HepG2 (cell line): ENCODE measurements at regions not wholly inside any gene's neighbourhood (a gene's known extent, or its start where the extent isn't known, plus 50 kb on each side); places are given as distances from the start of the nearest gene placed in this dataset.

Experiments used
- ATAC-seq: fragments of 200-7000 bp; cut with Tn5 transposase; 3 replicates; pipeline ENCODE4 v1.9.1; 2020; ENCODE audit warnings: mild to moderate bottlenecking, moderate library complexity
- BruUV-seq: library from RNA; stranded (reverse); fragments of 400-500 nt; replicated peaks from 2 replicates; lab custom pipeline; 2021; lab: Mats Ljungman, UMichigan
- CTCF ChIA-PET: fragments of 300-600 bp; formaldehyde crosslinking; extraction: SDS; loops from one replicate; lab custom pipeline; 2021; ENCODE audit warnings: low total read pairs, inconsistent platforms, low intra/inter-chr PET ratio; lab: Yijun Ruan, JAX
- POLR2A ChIA-PET: fragments of 350-600 bp; sonication (Branson Sonifier 250); formaldehyde crosslinking; loops from one replicate; lab custom pipeline; 2020; ENCODE audit warnings: antibody characterized with exemption, inconsistent platforms; lab: Yijun Ruan, JAX
- DNase-seq: peaks from one replicate; pipeline ENCODE4 v3.0.0-alpha.2; 2015; ENCODE audit warnings: low spot score
- FAIRE-seq: peaks from 3 replicates; lab custom pipeline; 2011; peaks lifted over from hg19 to GRCh38; lab: Jason Lieb, UNC
- H2AFZ ChIP-seq: one replicate; pipeline ENCODE4 v1.6.1; 2011; ENCODE audit warnings: low read length, inconsistent platforms
- H3K27ac ChIP-seq: fragments of 300-600 bp; 3 replicates; pipeline ENCODE4 v1.8.0; 2011; ENCODE audit warnings: mixed run types, mild to moderate bottlenecking, mixed read lengths, low read length, inconsistent platforms; ENCODE audit not compliant: insufficient read depth; ENCODE audit errors: extremely low read length
- H3K27me3 ChIP-seq, 2 experiments: fragments of 200-600 bp in 1 of 2; 2 replicates in 1 of 2; 3 replicates in 1 of 2; pipeline versions ENCODE4 v1.6.0 to v1.8.0; 2011; ENCODE audit warnings: low read length in 2 of 2, mild to moderate bottlenecking in 2 of 2, moderate library complexity in 2 of 2, inconsistent platforms in 1 of 2; ENCODE audit not compliant: insufficient read depth in 2 of 2, control insufficient read depth in 1 of 2
- H3K36me3 ChIP-seq, 2 experiments: fragments of 200-600 bp in 1 of 2; replicated peaks in 1 of 2; 2 replicates in 1 of 2; 3 replicates in 1 of 2; pipeline versions ENCODE4 v1.5.1 to v1.8.0; 2011; ENCODE audit warnings: low read length in 2 of 2, inconsistent platforms in 1 of 2; ENCODE audit not compliant: insufficient read depth in 2 of 2, control insufficient read depth in 1 of 2
- H3K4me1 ChIP-seq: 2 replicates; pipeline ENCODE4 v1.5.1; 2012; ENCODE audit warnings: low read length, inconsistent platforms; ENCODE audit not compliant: insufficient read depth
- H3K4me2 ChIP-seq: 2 replicates; pipeline ENCODE4 v1.6.0; 2011; ENCODE audit warnings: low read depth, low read length, inconsistent platforms
- H3K4me3 ChIP-seq, 3 experiments: fragments of 200-600 bp in 1 of 3; sonication (generic), shearing (Covaris generic) in 1 of 3; replicated peaks in 1 of 3; 2 replicates each; pipeline ENCODE4 v1.5.1; 2011 to 2016; ENCODE audit warnings: low read length in 3 of 3, inconsistent platforms in 2 of 3, low read depth in 2 of 3, mild to moderate bottlenecking in 2 of 3, control low read depth in 1 of 3, mixed read lengths in 1 of 3; ENCODE audit not compliant: insufficient read depth in 1 of 3
- H3K79me2 ChIP-seq: one replicate; pipeline ENCODE4 v1.6.1; 2011; ENCODE audit warnings: low read length, inconsistent platforms; ENCODE audit not compliant: insufficient read depth
- H3K9ac ChIP-seq: 2 replicates; pipeline ENCODE4 v1.6.0; 2011; ENCODE audit warnings: mild to moderate bottlenecking, low read depth, low read length, inconsistent platforms; ENCODE audit not compliant: insufficient read depth
- H3K9me3 ChIP-seq: 2 replicates; pipeline ENCODE4 v1.5.1; 2012; ENCODE audit warnings: mild to moderate bottlenecking, low read length
- H4K20me1 ChIP-seq: 2 replicates; pipeline ENCODE4 v1.6.0; 2011; ENCODE audit warnings: inconsistent platforms, mild to moderate bottlenecking, low read length, moderate library complexity; ENCODE audit not compliant: insufficient read depth
- ARNTL ChIP-seq: sonication (generic); formaldehyde crosslinking; IDR thresholded peaks from 2 replicates; pipeline ENCODE4 v1.4.0; 2020; ENCODE audit warnings: mild to moderate bottlenecking, missing genetic modification reagents
- ASH2L ChIP-seq: fragments of 300-600, 200-600 bp; sonication (generic); IDR thresholded peaks from 2 replicates; pipeline ENCODE4 v1.7.0; 2017; ENCODE audit warnings: low read depth, mild to moderate bottlenecking, moderate library complexity, mixed read lengths, low read length; ENCODE audit not compliant: insufficient read length
- FOXJ3 ChIP-seq: sonication (generic); formaldehyde crosslinking; IDR thresholded peaks from 2 replicates; pipeline ENCODE4 v1.4.0; 2020; ENCODE audit warnings: missing genetic modification reagents, mild to moderate bottlenecking, borderline replicate concordance
- HES4 ChIP-seq: sonication (generic); formaldehyde crosslinking; IDR thresholded peaks from 2 replicates; pipeline ENCODE4 v1.9.0; 2021; ENCODE audit warnings: mild to moderate bottlenecking, missing genetic modification reagents, borderline replicate concordance
- KLF15 ChIP-seq: sonication (generic); formaldehyde crosslinking; IDR thresholded peaks from 2 replicates; pipeline ENCODE4 v1.8.1; 2023; ENCODE audit warnings: borderline replicate concordance, mild to moderate bottlenecking, inconsistent platforms, missing genetic modification reagents, mixed read lengths
- MED1 ChIP-seq: sonication (generic); formaldehyde crosslinking; IDR thresholded peaks from 2 replicates; pipeline ENCODE4 v1.4.0; 2020; ENCODE audit warnings: missing genetic modification reagents
- MED8 ChIP-seq: sonication (generic); formaldehyde crosslinking; IDR thresholded peaks from 2 replicates; pipeline ENCODE4 v1.8.1; 2023; ENCODE audit warnings: mild to moderate bottlenecking, missing genetic modification reagents; ENCODE audit not compliant: insufficient replicate concordance
- PAXIP1 ChIP-seq: sonication (generic); formaldehyde crosslinking; conservative IDR thresholded peaks from 2 replicates; pipeline ENCODE4 v1.4.0; 2020; ENCODE audit warnings: mild to moderate bottlenecking, missing genetic modification reagents, moderate library complexity
- POGZ ChIP-seq: sonication (generic); formaldehyde crosslinking; IDR thresholded peaks from 2 replicates; pipeline ENCODE4 v1.4.0; 2020; ENCODE audit warnings: mild to moderate bottlenecking, missing genetic modification reagents
- RXRA ChIP-seq: sonication (generic); formaldehyde crosslinking; IDR thresholded peaks from 2 replicates; pipeline ENCODE4 v1.5.1; 2020; ENCODE audit warnings: missing genetic modification reagents
- SNAI1 ChIP-seq: sonication (generic); formaldehyde crosslinking; IDR thresholded peaks from 2 replicates; pipeline ENCODE4 v1.5.0; 2020; ENCODE audit warnings: mild to moderate bottlenecking, missing genetic modification reagents, borderline replicate concordance
- SOX5 ChIP-seq: IDR thresholded peaks from 2 replicates; pipeline ENCODE4 v1.6.1; 2016; ENCODE audit warnings: borderline replicate concordance
- ZBTB10 ChIP-seq: sonication (generic); formaldehyde crosslinking; IDR thresholded peaks from 2 replicates; pipeline ENCODE4 v1.4.0; 2020; ENCODE audit warnings: missing genetic modification reagents, borderline replicate concordance
- ZFP36L1 ChIP-seq: sonication (generic); formaldehyde crosslinking; IDR thresholded peaks from 2 replicates; pipeline ENCODE4 v1.8.0; 2022; ENCODE audit warnings: mild to moderate bottlenecking, missing genetic modification reagents, moderate library complexity
- WGBS: methylation state at CpG from one replicate; pipeline ENCODE4 v1.1.6; 2017; ENCODE audit warnings: low lambda C conversion rate; 5-methylcytosine and 5-hydroxymethylcytosine counted together
- in situ Hi-C: cut with HindIII; loops from 2 replicates; pipeline ENCODE4 v1.10.0; 2017; ENCODE audit warnings: low pct_unique_long_range_greater_than_20kb; ENCODE audit not compliant: extremely low pct_ligation_motif_present
- intact Hi-C: fragments of 100-400 bp; cut with micrococcal nuclease; formaldehyde crosslinking; loops from one replicate; pipeline ENCODE4 v1.10.0; 2022; ENCODE audit not compliant: unreplicated experiment

- H4K20me1 ChIP-seq = no peaks in the 10 kb centered on the region
- H3K27ac ChIP-seq = no peak overlapping the region
- H3K9ac ChIP-seq = no peak overlapping the region
- TF ChIP-seq MED8 (CRISPR knock-in tag) (no peak), ZBTB10 (no peak), RXRA (CRISPR knock-in tag) (no peak), HES4 (CRISPR knock-in tag) (no peak), MED1 (CRISPR knock-in tag) (no peak)
- TF ChIP-seq, all 625 proteins: peak for 0
- no peaks in the 10 kb centered on the region for H3K27me3 ChIP-seq
- no peaks in the 10 kb centered on the region for H3K9me3 ChIP-seq
- ATAC-seq (no peak), DNase-seq (no peak), FAIRE-seq (no peak)
- in situ Hi-C loops (no loop called here), intact Hi-C loops (no loop called here)
- H3K36me3 ChIP-seq = no peaks in the 10 kb centered on the region
- WGBS = 84% methylated on average over 1 of the region's 1 CpG
- H3K4me2 ChIP-seq = no peak overlapping the region
- CTCF ChIA-PET = no interaction called here
- H3K79me2 ChIP-seq = no peaks in the 10 kb centered on the region
- no peak overlapping the region for H2AFZ ChIP-seq
- no peak overlapping the region for H3K4me3 ChIP-seq
- POLR2A ChIA-PET = no interaction called here
- no TSS peak for BruUV-seq
- H3K4me1 ChIP-seq = no peaks in the 10 kb centered on the region
Measured at GRCh38 chr4:138305050-138305449, 62.9 kb upstream of the SLC7A11 start.

GRCh38 chr4:138301536-138301935 lies 59.4 kb upstream of the SLC7A11 start:
- H2AFZ ChIP-seq = no peak overlapping the region
- no peak overlapping the region for H3K27ac ChIP-seq
- no peaks in the 10 kb centered on the region for H3K4me1 ChIP-seq
- no peaks in the 10 kb centered on the region for H3K27me3 ChIP-seq
- intact Hi-C loops = no loop called here
- ChIA-PET CTCF (no interaction called here), POLR2A (no interaction called here)
- FAIRE-seq (no peak), DNase-seq (no peak), ATAC-seq (no peak)
- in situ Hi-C loops = no loop called here
- H3K9ac ChIP-seq = no peak overlapping the region
- no peaks in the 10 kb centered on the region for H3K36me3 ChIP-seq
- 16% methylated on average over 2 of the region's 2 CpGs for WGBS
- no peak overlapping the region for H3K4me3 ChIP-seq
- no peaks in the 10 kb centered on the region for H4K20me1 ChIP-seq
- H3K9me3 ChIP-seq = no peaks in the 10 kb centered on the region
- no peak overlapping the region for H3K4me2 ChIP-seq
- no TSS peak for BruUV-seq
- H3K79me2 ChIP-seq = no peaks in the 10 kb centered on the region
- TF ChIP-seq ASH2L (no peak), SNAI1 (no peak), POGZ (no peak), KLF15 (CRISPR knock-in tag) (no peak), ZFP36L1 (no peak), ARNTL (no peak), FOXJ3 (CRISPR knock-in tag) (no peak), SOX5 (no peak), PAXIP1 (CRISPR knock-in tag) (no peak)
